Activated T-helper 2 cell treated with anti-CD3 and anti-CD28 coated beads, Interferon-gamma antibody, Interleukin-2, Interleukin-4, amounts not matched to agents 10 μg/mL and 5 μg/mL and 100 μg/mL, durations not matched to agents 14 hours and 24 hours and 36 hours (primary cell): ENCODE measurements at regions not wholly inside any gene's neighbourhood (a gene's known extent, or its start where the extent isn't known, plus 50 kb on each side); places are given as distances from the start of the nearest gene placed in this dataset.

Experiments used
- DNase-seq: peaks from one replicate; pipeline ENCODE4 v3.0.0; 2021; ENCODE audit warnings: low spot score
- H3K27ac Mint-ChIP-seq: one replicate; pipeline ENCODE4 v1.8.0; 2021; ENCODE audit warnings: mixed read lengths
- H3K27me3 Mint-ChIP-seq: one replicate; pipeline ENCODE4 v1.8.0; 2021; ENCODE audit warnings: low read depth, mixed read lengths
- H3K36me3 Mint-ChIP-seq: one replicate; pipeline ENCODE4 v1.8.0; 2021; ENCODE audit warnings: low read depth, mixed read lengths
- H3K4me1 Mint-ChIP-seq: one replicate; pipeline ENCODE4 v1.8.0; 2021; ENCODE audit warnings: low read depth, mixed read lengths
- H3K4me3 Mint-ChIP-seq: one replicate; pipeline ENCODE4 v1.8.0; 2021; ENCODE audit warnings: low read depth, mild to moderate bottlenecking, moderate library complexity, mixed read lengths
- H3K9me3 Mint-ChIP-seq: one replicate; pipeline ENCODE4 v1.8.0; 2021; ENCODE audit warnings: mixed read lengths
- intact Hi-C: fragments of 100-400 bp; cut with micrococcal nuclease; formaldehyde crosslinking; loops from one replicate; pipeline ENCODE4 v1.15.1; 2023

DNA sequence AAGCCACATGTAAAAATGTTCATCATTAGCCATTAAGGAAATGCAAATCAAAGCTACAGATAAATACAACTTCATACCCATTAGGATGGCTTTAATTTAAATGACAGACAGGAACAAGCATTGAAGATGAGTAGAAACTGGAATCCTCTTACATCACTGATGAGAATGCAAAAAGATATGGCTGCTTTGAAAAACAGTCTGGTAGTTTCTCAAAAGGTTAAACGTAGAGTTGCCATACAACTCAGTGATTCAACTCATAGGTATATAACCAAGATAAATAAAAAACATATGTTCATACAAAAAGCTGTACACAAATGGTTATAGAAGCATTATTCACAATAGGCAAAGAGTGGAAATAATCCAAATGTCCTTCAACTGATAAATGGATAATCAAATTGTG is 228.8 kb upstream of the ZNF462 start:
- intact Hi-C loops: no loop called here
- no peaks in the 10 kb centered on the region for H3K9me3 Mint-ChIP-seq
- H3K27ac Mint-ChIP-seq: no peak overlapping the region
- H3K27me3 Mint-ChIP-seq: no peaks in the 10 kb centered on the region
- DNase-seq: no peak
- H3K4me1 Mint-ChIP-seq: no peaks in the 10 kb centered on the region
- H3K36me3 Mint-ChIP-seq: no peaks in the 10 kb centered on the region
- no peak overlapping the region for H3K4me3 Mint-ChIP-seq

DNA sequence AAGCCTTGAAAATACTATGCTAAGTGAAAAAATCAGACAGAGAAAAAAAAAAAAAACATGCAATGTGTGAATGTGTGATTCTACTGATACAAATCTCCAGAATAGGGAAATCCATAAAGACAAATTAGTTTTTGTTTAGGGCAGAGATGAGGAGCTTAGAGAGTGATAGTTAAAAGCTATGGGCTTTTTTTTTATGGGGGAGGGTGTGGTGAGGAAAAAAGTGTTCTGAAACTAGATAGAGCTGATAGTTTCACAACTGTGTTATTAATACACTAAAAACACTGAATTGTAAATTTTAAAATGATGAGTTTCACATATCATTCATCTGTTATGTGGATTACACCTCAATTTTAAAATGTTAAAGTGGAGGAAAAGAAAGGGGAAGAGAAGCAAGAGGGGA is 228.3 kb upstream of the ZNF462 start:
- no peak overlapping the region for H3K4me3 Mint-ChIP-seq
- intact Hi-C loops: no loop called here
- H3K27me3 Mint-ChIP-seq: no peaks in the 10 kb centered on the region
- H3K36me3 Mint-ChIP-seq: no peaks in the 10 kb centered on the region
- H3K4me1 Mint-ChIP-seq: no peaks in the 10 kb centered on the region
- H3K9me3 Mint-ChIP-seq: no peaks in the 10 kb centered on the region
- no peak for DNase-seq
- no peak overlapping the region for H3K27ac Mint-ChIP-seq

DNA sequence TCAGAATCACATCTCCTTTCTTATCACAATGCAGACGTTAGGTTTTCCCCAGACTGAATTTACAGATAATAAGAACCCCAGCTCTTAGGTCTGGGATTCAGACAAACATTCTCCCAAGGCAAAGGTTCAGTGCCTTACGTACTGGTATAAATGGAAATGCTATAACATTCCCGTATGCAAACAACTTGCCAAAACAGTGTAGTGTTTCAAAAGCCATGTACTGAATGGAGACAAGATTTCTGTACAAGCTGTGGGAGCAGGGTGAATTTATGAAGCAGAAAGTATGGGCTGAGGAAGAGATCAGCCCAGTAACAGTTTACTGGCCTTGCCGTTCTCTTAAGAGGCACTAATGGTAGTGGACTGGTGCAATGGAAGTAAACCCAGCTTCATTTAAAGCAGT is 225.5 kb upstream of the ZNF462 start:
- no peaks in the 10 kb centered on the region for H3K36me3 Mint-ChIP-seq
- DNase-seq: no peak
- no peak overlapping the region for H3K4me3 Mint-ChIP-seq
- H3K27ac Mint-ChIP-seq: no peak overlapping the region
- intact Hi-C loops: no loop called here
- H3K27me3 Mint-ChIP-seq: no peaks in the 10 kb centered on the region
- no peaks in the 10 kb centered on the region for H3K4me1 Mint-ChIP-seq
- peaks cover under 1% of the 10 kb centered on the region for H3K9me3 Mint-ChIP-seq

DNA sequence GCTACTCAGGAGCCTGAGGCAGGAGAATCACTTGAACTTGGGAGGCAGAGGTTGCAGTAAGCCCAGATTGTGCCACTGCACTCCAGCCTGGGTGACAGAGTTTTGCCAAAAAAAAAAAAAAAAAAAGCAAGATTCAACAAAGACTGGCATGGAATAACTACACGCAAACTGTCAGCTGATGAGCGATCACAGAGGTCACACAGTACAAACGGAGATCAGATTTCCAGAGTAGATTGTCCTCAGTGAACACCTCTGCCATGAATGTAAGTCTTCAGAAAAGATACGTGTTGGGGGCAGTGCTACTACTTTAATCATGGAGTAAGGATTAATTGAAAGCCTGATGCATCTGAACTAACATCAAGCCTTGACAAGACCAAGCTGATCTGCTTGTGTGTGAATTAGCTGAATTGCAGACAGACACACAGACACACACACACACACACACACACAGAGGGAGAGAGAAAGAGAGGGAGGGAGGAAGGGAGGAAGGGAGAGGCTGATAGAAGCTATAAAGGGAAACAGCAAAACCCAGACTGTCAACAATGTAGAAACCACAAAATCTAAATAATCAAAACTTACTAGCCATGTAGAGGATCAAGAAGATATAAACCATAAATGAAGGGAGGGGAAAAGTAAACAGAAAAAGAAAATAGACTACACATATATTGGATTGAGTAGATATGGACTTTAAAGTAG is 222.9 kb upstream of the ZNF462 start:
- H3K27me3 Mint-ChIP-seq: no peaks in the 10 kb centered on the region
- no peak overlapping the region for H3K4me3 Mint-ChIP-seq
- no peak for DNase-seq
- no peaks in the 10 kb centered on the region for H3K36me3 Mint-ChIP-seq
- H3K27ac Mint-ChIP-seq: no peak overlapping the region
- H3K4me1 Mint-ChIP-seq: no peaks in the 10 kb centered on the region
- intact Hi-C loops: no loop called here
- H3K9me3 Mint-ChIP-seq: peaks cover 9% of the 10 kb centered on the region

DNA sequence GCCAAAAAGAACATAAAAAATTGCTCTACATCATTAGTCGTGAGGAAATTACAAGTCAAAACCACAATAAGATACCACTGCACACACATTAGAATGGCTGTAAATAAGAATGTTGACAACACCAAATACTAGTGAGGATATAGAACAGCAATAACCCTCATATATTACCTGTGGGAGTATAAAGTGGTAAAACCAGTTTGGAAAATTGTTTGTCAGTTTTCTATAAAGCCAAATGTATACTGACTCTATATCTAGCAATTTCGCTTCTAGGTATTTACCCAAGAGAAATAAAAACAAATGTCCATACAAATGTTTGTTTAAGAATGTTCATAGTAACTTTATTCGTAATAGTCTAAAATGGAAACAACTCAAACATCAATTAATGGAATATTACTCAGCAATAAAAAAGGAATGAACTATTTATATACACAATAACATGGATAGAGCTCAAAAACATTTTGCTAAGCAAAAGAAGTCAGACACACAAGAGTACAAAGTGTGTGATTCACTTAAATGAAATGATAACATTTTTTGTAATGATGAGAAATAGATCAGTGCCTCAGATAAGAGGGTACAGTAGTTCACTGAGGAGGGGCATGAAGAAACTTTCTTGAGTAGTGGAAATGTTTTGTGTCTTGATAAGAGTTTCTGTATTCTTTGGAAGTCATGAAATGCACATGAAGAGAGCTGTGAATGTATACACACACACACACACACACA is 219.6 kb upstream of the ZNF462 start:
- intact Hi-C loops: no loop called here
- Mint-ChIP-seq H3K4me1 (no peaks in the 10 kb centered on the region), H3K9me3 (peaks cover 9% of the 10 kb centered on the region), H3K36me3 (no peaks in the 10 kb centered on the region), H3K27ac (no peak overlapping the region), H3K4me3 (no peak overlapping the region), H3K27me3 (no peaks in the 10 kb centered on the region)
- no peak for DNase-seq

DNA sequence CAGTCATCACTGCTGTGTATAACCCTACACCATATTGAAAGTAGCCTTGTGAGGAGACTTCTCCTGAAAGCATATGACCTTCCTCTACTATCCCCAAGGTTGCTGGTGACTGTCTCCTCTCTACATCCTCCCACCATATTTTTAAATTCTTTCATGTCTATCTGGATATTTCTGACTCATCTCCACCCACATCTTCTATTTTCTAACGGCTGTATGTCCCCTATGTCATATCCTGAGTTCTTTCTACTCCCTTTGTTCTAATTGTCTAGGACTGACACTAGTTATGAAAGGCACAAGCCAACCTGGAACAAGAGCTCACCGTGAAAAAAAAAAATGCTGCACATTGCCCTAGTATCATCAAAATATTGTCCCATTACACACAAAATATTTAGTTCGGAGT is 218.3 kb upstream of the ZNF462 start:
- H3K36me3 Mint-ChIP-seq: no peaks in the 10 kb centered on the region
- no peaks in the 10 kb centered on the region for H3K4me1 Mint-ChIP-seq
- intact Hi-C loops: no loop called here
- no peak overlapping the region for H3K27ac Mint-ChIP-seq
- peaks cover 9% of the 10 kb centered on the region for H3K9me3 Mint-ChIP-seq
- H3K4me3 Mint-ChIP-seq: no peak overlapping the region
- no peak for DNase-seq
- no peaks in the 10 kb centered on the region for H3K27me3 Mint-ChIP-seq

DNA sequence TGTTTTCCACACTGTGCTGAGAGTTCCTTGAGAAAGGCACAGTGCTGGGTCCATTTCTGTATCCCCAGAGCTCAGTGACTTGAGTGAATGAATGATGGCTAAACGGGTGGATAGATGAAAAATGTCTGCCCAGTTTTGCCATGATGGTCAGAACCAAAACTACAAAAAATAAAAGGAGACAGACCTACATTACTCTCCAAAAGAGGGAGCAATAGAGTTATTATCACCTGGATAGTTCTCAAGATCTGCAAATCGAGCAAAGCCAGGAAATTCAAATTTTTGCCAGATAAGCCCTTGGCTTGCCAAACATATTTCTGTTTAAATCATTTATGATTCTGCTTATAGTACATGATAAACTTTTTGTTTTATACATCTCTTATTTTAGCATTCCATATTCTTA is 214.2 kb upstream of the ZNF462 start:
- DNase-seq: no peak
- H3K27me3 Mint-ChIP-seq: no peaks in the 10 kb centered on the region
- H3K36me3 Mint-ChIP-seq: no peaks in the 10 kb centered on the region
- no peaks in the 10 kb centered on the region for H3K4me1 Mint-ChIP-seq
- H3K27ac Mint-ChIP-seq: no peak overlapping the region
- intact Hi-C loops: no loop called here
- H3K9me3 Mint-ChIP-seq: peaks cover 5% of the 10 kb centered on the region
- H3K4me3 Mint-ChIP-seq: no peak overlapping the region

DNA sequence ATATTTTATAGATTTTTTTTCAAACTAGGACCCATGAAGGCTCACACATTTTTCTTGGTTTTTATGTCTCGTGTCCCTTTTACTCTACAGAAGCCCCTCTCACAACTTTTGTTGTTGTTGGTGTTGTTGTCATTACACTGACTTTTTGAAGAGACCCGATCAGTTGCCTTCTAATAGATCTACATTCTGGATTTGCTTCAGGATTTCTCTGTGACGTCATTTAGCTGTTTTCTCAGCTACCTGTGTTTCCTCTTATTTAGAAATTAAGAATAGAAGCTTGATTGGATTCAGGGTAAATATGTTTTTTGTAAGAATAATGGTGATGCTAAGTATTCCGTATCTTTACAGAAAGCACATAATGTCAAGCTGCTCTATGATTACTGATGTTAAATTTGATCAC is 213.3 kb upstream of the ZNF462 start:
- Mint-ChIP-seq H3K4me1 (no peaks in the 10 kb centered on the region), H3K27me3 (no peaks in the 10 kb centered on the region), H3K4me3 (no peak overlapping the region), H3K27ac (no peak overlapping the region), H3K36me3 (no peaks in the 10 kb centered on the region), H3K9me3 (peaks cover 10% of the 10 kb centered on the region)
- intact Hi-C loops: no loop called here
- DNase-seq: no peak

DNA sequence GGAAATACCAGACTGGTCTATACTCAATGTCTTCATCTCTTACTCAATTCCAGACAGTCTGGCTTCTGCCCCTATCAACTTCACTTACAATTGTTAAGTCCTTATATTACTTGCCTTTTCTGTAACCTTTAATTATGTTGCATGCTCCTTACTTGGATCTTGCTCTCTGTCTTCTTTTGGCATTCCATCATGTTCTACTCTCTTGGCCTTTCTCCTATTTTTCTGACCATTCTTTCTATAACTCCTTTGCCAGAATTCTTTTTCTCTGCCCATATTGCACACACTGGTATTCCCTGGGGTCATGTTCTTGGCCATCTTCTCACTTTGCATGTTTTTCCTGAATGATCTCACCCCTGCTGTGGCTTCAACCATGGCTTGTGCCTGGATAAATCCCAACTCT is 209.8 kb upstream of the ZNF462 start:
- no peaks in the 10 kb centered on the region for H3K27me3 Mint-ChIP-seq
- H3K4me3 Mint-ChIP-seq: no peak overlapping the region
- no peaks in the 10 kb centered on the region for H3K36me3 Mint-ChIP-seq
- no peak overlapping the region for H3K27ac Mint-ChIP-seq
- no peaks in the 10 kb centered on the region for H3K4me1 Mint-ChIP-seq
- no peak for DNase-seq
- H3K9me3 Mint-ChIP-seq: peaks cover 7% of the 10 kb centered on the region
- intact Hi-C loops: no loop called here

DNA sequence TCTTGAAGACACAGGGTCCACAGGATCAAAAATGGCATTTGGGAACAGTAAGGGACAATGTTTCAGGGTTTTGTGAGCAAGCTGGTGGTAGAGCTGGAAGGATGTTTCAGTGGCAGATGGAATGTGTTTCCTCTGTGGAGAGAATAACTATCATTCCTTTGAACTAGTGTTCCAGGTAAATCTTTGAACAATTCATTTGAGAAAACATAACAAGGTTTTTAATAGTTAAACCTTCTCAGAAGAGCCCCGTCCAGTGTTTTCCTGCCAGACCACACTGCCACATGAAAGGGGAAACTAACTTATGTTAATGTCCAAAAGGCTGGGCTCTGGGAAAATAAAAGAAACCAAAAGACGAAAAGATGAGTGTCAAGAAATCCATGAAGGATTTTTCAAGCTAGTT is 207.0 kb upstream of the ZNF462 start:
- Mint-ChIP-seq H3K4me3 (no peak overlapping the region), H3K27me3 (no peaks in the 10 kb centered on the region), H3K27ac (no peak overlapping the region), H3K9me3 (peaks cover 11% of the 10 kb centered on the region), H3K36me3 (no peaks in the 10 kb centered on the region), H3K4me1 (no peaks in the 10 kb centered on the region)
- intact Hi-C loops: no loop called here
- DNase-seq: no peak

DNA sequence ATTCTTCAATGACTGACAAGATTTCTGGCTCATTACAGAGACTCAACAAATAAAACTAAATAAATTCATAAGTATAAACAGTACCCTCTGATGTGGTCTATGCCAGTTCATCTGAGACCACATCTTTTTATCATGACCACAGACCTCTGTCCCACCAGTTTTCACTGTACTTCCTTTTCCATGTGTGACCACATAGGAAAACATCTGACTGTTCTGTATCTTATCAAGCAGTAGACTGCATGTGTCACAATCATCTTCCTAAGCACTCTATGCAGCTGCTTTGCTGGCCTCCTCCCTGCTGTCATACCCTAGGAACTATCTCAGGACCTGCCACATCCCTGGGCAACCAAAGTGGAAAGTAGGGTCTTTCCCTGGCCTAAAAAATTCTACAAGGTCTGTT is 205.0 kb upstream of the ZNF462 start:
- H3K4me1 Mint-ChIP-seq: no peaks in the 10 kb centered on the region
- H3K36me3 Mint-ChIP-seq: no peaks in the 10 kb centered on the region
- no peak overlapping the region for H3K27ac Mint-ChIP-seq
- H3K27me3 Mint-ChIP-seq: no peaks in the 10 kb centered on the region
- DNase-seq: no peak
- no peak overlapping the region for H3K4me3 Mint-ChIP-seq
- peaks cover 12% of the 10 kb centered on the region for H3K9me3 Mint-ChIP-seq
- intact Hi-C loops: no loop called here

DNA sequence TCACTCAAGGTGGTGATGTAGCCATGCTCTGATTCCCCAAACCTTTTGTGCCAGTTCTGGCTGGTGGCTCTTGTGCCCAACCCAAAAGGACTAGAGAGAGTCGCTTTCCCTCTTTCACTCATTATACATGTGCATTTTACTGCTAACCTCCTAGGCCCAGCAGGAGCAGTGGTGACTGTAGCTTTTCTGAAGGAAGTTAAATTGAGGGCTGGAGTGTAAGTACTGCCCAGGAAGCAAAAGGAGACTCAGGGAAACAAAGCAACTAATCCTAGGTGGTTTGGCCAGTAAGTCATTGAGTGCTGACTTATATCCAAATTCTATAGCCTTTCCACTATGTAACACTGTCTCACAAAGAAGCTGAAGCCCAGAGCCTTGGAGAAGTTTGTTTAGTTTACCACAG is 194.4 kb upstream of the ZNF462 start:
- Mint-ChIP-seq H3K36me3 (no peaks in the 10 kb centered on the region), H3K4me3 (no peak overlapping the region), H3K9me3 (no peaks in the 10 kb centered on the region), H3K4me1 (no peaks in the 10 kb centered on the region), H3K27ac (no peak overlapping the region), H3K27me3 (no peaks in the 10 kb centered on the region)
- intact Hi-C loops: no loop called here
- DNase-seq: no peak

DNA sequence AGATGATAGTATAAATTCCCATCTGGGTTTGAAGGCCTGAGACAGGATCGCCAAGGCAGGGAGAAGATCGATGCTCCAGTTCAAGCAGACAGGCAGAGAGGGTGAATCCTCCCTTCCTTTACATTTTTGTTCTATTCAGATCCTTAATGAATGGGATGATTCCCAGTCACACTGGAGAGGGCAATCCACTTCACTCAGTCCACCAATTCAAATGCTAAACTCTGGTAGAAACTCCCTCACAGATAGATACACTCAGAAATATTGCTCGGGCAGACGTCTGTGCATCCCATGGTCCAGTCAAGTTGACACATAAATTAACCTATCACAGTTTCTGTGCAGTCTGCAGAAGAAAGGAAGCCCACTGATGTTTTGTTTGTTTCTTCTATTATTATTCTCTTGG is 193.1 kb upstream of the ZNF462 start:
- intact Hi-C loops: no loop called here
- Mint-ChIP-seq H3K27me3 (no peaks in the 10 kb centered on the region), H3K4me1 (no peaks in the 10 kb centered on the region), H3K27ac (no peak overlapping the region), H3K9me3 (no peaks in the 10 kb centered on the region), H3K36me3 (no peaks in the 10 kb centered on the region), H3K4me3 (no peak overlapping the region)
- DNase-seq: no peak
